GM19025 (cell line): ENCODE measurements at regions not wholly inside any gene's neighbourhood (a gene's known extent, or its start where the extent isn't known, plus 50 kb on each side); places are given as distances from the start of the nearest gene placed in this dataset.

Experiments used
- ATAC-seq: cut with Tn5 transposase; IDR thresholded peaks from one replicate; pipeline ENCODE4 v1.9.1; 2021; ENCODE audit warnings: mild to moderate bottlenecking, low read depth, moderate library complexity; ENCODE audit not compliant: unreplicated experiment

DNA sequence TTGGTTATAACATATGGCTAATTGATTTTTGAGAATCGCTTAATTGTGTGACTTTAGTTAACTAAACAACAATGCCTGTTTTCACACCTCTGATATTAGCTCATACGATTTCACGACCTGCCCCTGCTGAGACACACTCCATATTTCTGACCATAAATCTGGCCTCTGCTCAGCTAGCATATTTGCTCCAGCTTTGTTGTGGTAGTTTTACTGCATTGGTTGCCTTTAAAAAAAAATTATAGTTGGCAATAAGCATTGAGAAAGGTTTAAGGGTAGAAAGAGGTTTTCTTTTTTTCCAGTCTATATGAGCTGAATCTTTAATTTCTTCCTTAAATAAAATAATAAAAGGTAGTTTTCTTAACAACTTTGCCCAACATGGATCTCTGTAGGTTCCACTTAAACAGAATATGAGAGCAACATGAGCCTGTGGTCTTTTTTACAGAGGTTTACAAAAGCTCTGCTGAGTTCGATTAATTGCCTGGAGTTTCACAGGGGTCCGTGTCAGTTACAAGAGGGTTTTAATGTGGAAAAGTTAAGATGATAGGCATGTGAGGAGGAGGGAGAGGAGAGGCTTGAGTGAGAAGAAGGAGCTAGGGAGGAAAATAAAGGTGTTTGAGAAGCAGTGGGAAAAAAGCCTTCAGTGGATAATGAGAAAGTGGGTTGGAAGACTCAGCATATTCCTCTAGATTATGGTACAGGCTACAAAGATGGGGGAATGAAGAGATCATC, 318.2 kb downstream of the CXCL12 start:
- no peak for ATAC-seq

GRCh38 chr10:44065788-44066526, 318.9 kb downstream of the CXCL12 start:
- no peak for ATAC-seq

DNA sequence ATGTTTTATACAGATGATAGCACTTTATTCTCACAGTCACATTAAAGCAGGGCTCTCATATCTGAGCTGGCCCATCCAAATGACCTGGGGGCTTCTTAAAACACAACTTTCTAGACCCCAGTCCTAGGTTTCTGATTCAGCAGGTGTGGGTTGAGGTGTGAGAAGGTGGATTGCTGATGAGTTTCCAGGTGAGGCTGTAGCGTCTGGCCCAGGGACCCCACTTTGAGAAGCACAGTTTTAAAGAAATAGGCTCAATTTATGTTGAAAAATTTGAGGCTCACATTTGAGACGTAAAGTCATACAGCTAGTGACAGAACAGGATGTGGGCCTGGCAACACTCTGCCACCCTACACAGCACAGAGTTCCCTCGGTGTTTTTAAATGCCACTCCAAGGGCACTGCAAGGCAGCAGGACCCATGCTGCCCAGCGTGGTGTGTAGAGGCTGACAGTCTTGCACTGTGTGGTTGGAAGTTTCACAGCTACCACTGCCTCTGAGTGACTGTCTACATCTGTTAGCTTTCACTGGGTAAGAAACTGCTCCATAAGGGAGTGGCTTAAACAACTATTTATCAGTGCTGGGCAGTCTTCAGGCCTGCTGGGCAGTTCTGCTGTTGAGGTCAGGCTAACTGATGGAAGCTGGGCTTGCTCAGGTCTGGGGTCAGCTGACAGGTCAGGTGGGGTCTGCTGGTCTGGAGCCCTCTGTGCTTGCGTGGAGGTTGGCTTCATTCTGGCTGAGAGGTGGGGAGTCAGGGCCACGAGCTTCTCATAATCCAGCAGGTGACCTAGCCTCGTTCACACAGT, 319.7 kb downstream of the CXCL12 start:
- ATAC-seq, result no peak

GRCh38 chr10:44064317-44064716, 320.6 kb downstream of the CXCL12 start:
- no peak for ATAC-seq

GRCh38 chr10:44063686-44064085, 321.2 kb downstream of the CXCL12 start:
- no peak for ATAC-seq

DNA sequence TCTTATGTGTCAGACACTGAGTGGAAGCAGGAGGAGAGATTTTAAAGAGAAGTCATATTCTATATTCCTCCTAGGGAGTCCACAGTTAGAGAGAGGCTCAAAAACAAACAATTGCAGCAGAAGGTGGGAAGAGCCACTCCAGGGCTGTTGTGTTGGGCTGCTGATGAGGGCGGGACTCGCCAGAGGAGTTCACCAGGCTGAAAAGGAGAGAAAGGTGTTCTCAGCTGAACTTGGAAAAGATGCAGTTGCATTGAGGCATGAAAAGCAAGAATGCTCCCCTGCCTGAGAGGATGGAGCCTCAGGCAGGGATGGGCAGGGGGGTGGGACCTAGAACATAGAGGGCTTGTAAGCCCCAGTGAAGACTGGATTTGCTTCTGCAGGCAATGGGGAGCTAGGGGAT, 324.2 kb downstream of the CXCL12 start:
- no peak for ATAC-seq

DNA sequence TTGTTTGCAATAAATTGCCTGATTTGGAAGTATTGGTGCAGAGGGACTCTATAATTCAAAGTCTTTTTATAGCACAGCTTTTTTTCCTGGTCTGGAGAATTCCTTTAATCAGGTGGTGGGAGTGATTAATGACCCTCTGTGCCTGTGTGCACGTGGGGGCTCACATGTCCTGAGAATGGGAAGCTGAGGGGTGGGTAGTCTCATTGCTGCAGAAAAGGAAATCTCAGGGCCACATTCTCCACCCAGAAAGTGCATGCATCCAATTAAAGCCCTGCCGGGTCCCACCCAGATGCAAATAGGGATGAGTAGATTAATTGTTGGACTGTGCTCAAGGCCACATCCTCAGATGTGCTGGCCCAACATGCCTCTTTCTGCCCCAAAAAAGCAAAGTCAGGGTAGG, 324.7 kb downstream of the CXCL12 start:
- ATAC-seq, result no peak

GRCh38 chr10:44058259-44058658, 326.6 kb downstream of the CXCL12 start:
- no peak for ATAC-seq

DNA sequence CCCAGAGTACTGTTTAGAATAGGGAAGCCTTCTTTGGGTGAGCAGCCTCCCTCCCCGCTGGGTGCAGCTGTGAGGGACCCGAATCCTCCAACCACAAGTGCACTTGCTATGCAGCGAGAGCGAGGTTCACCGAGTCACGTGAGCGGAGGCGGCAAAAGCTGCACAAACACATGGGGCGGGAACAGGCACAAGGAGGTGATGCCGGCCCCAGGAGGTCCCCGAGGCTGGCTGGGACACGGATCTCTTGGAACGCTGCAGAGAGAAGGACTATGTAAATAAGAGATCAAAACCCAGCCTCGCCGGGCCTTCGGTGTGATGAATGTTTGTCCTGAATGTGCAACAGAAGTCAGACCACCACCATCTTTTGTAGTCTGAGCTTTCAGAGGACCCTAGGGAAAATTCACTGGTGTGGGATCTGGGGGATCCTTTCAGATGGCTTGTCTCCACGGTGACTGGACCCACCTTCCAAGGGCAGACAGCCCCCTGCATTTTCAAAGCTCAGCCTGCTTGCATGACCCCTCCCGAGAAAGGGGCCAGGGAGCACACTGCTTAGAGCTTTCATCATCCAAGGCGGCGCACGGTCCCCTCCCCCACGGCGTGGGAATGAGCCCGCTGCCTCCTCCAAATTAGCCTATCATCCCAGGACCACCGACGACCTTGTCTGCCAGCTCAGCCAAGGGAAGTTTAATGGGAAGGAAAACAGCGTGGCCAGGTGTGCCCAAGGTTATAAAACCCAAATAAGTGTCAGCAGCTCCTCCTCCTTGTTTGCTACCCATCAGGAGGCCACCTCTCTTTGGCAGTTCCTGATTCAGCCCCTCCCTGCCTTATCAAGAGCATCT, 327.7 kb downstream of the CXCL12 start:
- ATAC-seq, result no peak

DNA sequence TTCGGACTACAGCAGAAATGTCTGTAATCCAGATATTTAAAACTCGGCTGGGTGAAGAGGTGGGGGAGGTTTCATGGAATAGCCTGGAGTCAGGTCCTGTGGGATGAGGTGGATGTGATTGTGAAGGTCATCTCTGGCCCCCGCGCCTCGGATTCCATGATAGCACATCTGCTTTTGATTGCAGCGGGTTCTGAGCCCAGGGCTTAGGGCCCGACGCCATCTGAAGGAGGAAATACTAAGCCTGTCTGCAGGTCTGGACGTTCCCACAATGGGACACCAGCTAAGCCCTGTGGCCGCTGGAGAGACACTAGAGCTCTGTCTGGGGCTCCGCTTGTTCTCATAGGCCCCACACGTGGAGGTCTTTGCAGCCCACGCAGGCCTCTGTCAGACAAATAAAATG, 328.7 kb downstream of the CXCL12 start:
- ATAC-seq, result no peak

DNA sequence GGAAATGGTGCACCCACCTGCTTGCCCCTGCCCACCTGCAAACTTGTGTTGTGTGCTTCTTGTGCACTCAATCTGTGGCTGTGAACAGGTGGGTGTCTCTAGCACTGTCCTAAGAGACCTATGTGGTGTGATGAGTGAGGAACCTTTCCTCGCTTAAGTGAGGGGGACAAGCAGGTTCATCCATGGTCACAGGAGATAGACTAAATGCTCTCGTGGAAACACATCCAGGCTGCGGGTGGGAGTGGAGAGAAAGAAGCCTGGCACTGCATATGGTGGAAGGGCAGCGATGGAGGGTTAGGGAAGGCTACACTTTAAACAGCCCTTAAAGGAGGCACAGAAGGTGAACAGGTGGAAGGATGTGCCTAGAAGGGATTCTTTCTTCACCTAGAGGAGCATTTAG, 330.9 kb downstream of the CXCL12 start:
- ATAC-seq, result no peak

DNA sequence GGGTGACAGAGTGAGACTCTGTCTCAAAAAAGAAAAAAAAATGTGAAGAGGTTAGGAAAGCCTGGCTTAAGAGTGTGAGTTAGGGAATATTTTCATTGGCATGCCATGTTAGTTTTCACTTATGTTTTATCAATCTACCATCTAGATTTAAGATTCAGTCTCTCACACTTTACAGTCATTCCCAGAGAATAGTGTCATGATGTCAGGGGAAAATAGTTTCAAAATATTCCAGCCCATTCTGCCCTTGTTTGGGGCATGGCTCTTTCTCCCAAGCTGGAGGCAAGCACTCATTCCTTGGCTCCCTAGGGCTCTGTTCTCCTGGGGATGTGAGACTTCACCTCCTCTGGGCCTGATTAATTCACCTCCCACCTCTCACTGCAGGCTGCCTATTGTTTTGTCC, 331.5 kb downstream of the CXCL12 start:
- no peak for ATAC-seq

DNA sequence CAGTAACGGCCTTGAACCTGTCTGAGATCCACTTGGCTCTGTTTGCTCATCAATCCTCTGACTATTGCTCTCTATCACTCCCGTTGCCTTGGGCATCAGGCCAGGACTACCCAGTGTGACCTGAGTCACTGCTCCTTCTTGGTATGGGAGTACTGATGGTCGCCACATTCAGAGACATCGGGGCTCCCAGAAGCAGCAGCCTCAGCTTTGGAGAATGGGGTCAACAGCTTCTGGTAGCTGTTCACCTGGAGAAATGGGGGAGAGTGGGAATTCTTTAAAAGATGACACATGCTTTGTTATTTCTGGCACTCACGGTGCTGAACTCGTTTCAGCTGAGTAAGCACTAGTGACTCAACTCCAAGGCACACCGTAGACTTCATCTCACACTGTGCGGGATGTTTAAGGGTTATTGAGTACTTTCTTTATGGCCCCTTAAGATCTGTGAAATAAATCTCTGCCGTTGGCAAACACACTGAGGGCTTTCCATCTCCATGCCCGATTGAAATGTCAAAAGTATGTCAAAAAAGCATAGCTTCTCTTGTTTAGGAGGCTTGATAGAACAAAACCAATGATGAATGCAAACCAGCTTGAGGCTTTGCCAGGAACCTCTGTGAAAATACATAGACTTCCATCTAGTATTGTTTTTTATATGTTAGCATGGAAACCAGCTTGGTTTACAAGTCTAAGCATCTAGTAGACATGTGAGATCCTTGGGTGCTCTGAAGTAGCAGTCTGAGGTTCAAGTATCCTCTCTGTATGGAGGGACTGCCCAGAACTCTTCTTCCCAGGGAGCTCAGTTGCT, 333.1 kb downstream of the CXCL12 start:
- ATAC-seq, result no peak

DNA sequence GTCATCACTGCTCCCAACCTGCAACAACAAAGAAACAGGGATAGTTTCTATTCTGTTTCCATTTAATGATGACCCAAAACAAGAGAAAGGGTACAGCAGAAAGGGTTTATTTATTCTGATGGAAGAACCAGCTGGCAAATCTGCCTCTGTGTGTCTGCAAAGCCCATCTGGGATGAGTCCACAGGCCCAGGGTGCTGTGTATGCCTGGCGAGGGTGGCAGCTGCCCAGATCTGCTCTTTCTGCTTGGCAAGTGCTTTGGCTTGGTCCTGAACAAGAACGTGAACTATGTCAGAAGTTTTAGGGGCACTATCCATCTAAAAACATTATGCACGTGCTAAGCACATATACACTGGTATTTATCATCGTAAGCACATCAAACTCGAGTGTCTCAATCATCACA, 333.8 kb downstream of the CXCL12 start:
- no peak for ATAC-seq

DNA sequence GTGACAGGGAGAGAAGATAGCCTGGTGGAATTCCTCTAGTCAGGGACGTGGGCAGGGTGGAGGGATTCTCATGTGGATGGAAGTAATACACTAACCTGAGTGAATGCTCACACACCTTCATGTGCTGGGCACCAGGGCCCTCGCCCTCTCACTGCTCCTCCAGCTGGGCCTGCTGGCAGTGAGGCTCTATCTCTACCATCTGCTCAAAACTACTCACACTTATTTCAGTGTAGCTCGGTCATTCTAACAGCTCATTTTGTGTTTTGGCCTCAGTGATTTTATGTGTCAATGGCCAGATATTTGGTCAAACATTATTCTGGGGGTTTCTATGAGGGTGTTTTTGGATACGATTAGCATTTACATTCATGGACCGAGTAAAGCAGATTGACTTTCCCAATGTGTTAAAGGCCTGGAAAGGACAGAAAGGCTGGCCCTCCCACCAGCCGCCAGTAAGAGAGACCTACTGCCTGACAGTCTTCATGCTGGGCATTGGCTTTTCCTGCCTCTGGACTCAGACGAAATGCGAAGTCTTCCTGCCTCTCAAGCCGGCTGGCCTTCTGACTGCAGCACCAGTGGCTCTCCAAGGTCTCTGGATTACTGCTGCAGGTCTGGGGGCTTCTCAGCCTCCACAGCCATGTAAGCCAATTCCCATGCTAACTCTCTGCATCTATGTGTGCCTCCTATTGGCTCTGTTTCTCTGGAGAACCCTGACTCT, 335.4 kb downstream of the CXCL12 start:
- no peak for ATAC-seq

DNA sequence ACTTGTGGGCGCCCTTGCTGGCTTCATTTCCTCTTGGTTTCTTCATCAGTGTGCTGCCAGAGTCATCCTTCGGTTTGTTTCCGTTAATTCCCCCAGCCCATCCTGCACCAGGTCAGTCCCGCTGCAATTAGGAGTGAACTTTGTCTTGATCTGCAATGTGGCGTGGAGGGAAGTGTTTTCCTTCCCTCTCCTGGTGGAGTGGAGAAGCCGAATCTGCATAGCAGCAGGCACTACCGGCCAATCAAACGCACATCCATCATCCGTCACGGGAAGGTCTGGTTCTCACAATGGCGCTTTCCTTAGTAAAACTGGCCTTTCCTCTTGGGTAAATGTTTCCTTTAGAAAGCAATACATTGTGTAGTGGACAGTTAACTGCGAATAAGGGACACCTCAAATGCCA, 337.5 kb downstream of the CXCL12 start:
- ATAC-seq, result no peak

GRCh38 chr10:44046605-44047004, 338.3 kb downstream of the CXCL12 start:
- no peak for ATAC-seq

DNA sequence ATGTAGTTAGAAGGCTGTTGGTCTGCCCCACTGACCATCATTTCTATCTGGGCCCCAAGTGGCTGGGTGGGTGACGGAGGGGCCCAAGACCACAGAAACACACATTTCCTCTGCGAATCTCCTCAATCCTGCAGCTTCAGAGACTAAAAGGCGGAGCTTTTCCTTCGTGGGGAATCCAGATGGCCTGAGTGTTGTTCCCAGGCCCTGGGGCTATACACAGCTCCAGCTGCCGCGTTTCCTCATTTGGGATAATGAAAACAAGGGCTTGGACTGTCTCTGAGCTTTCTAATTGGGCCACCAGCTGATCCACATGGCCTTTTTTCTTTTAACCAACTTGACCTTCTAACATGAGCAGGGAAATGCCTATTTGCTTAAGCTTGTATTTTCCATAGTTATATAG, 339.9 kb downstream of the CXCL12 start:
- ATAC-seq, result no peak

- ATAC-seq, result no peak
Observed at GRCh38 chr10:44044549-44044948, 340.3 kb downstream of the CXCL12 start.
